Heart right ventricle (tissue), 16 donors: ENCODE measurements at regions not wholly inside any gene's neighbourhood (a gene's known extent, or its start where the extent isn't known, plus 50 kb on each side); places are given as distances from the start of the nearest gene placed in this dataset.
A peak's percentile ranks its signal among the peaks of the same experiment; 100 is the strongest.

ENCODE experiments used
- ATAC-seq, 8 donors: fragments of 200-7000 bp; cut with Tn5 transposase; one replicate each; pipeline ENCODE4 v1.9.1; 2020; ENCODE audit warnings: mild to moderate bottlenecking in 8 of 8, moderate library complexity in 8 of 8, moderate number of reproducible peaks in 1 of 8
- DNase-seq, 2 donors: peaks; one replicate each; pipeline ENCODE4 v3.0.0-alpha.2; 2020
- H3K27ac ChIP-seq, 10 donors: fragments of 200-600 bp; sonication (generic) in 2 of 10; one replicate each; pipeline versions ENCODE4 v1.5.0 to v1.8.0; 2020 to 2022; ENCODE audit warnings: mild to moderate bottlenecking in 3 of 10
- H3K27me3 ChIP-seq, 7 donors: fragments of 200-600 bp; one replicate each; pipeline ENCODE4 v1.8.0; 2021 to 2022; ENCODE audit warnings: mild to moderate bottlenecking in 2 of 7
- H3K36me3 ChIP-seq, 9 donors: fragments of 200-600 bp; sonication (generic) in 1 of 9; one replicate each; pipeline versions ENCODE4 v1.5.0 to v1.8.0; 2020 to 2022; ENCODE audit warnings: mild to moderate bottlenecking in 2 of 9
- H3K4me1 ChIP-seq, 9 donors: fragments of 200-600 bp; sonication (generic) in 1 of 9; one replicate each; pipeline versions ENCODE4 v1.5.0 to v1.8.0; 2020 to 2022; ENCODE audit warnings: mild to moderate bottlenecking in 4 of 9
- H3K4me3 ChIP-seq, 10 donors: fragments of 200-600 bp; sonication (generic) in 2 of 10; one replicate each; pipeline versions ENCODE4 v1.5.0 to v1.8.0; 2020 to 2022; ENCODE audit warnings: mild to moderate bottlenecking in 7 of 10, moderate library complexity in 2 of 10
- H3K9me3 ChIP-seq, 11 donors: fragments of 200-600 bp in 10 of 11; sonication (generic) in 2 of 11; one replicate each; pipeline versions ENCODE4 v1.5.0 to v1.8.0; 2013 to 2022; ENCODE audit warnings: mild to moderate bottlenecking in 2 of 11, control low read depth in 1 of 11, moderate library complexity in 1 of 11
- WGBS, 2 donors: extraction: QIAGEN DNeasy Blood & Tissue Kit; methylation state at CpG; one replicate each; pipeline ENCODE4 v1.1.7; 2013; ENCODE audit warnings: inconsistent platforms in 1 of 2; 5-methylcytosine and 5-hydroxymethylcytosine counted together
- intact Hi-C, 10 donors: fragments of 100-400 bp; cut with DNase I; formaldehyde crosslinking; loops; one replicate each; pipeline versions ENCODE4 v1.11.1 to v1.14.2; 2022
- TF ChIP-seq, protein P1 (sequence below), 9 donors: fragments of 200-600 bp; sonication (generic) in 2 of 9; IDR thresholded peaks; one replicate each; pipeline versions ENCODE4 v1.5.0 to v1.8.0; 2021 to 2022; ENCODE audit warnings: antibody characterized with exemption in 9 of 9, mild to moderate bottlenecking in 5 of 9, moderate library complexity in 1 of 9
- donor health status: Arrhythmogenic right ventricular cardiomyopathy.
- donor health status: ischemic (EF 13 %, LVEDD 7.1; RV severe dilation, severe dysfunction).
- donor health status: healthy with polysubstance abuse.
- donor health status: DM: no; HTN: yes; CAD: no.
- donor health status: DM: no; HTN: no; CAD: no.
- donor health status: ischemic (EF 25% LVEDD 6.9; RV normal size, moderate dysfunction).
- donor health status: ischemic (EF 25% LVEDD 5.7; RV mildly dilated, moderate dysfunction).
- donor health status: healthy.
- donor health status: DM: yes; HTN: yes; CAD: no.
- donor health status: Ischemic cardiomyopathy.
- donor health status: ischemic (EF 35%, LVEDD 5.7; RV mildly dilated, moderate dysfunction).
- donor health status: nonischemic (EF 11% LVEDD 7.7; RV severe dilation, severe dysfunction).
- donor health status: DM: yes; HTN: yes; CAD: no.
- donor health status: PGD.
- donor health status: ischemic (EF 29% LVEDD 5.4; RV normal size, mild dysfunction).
- donor health status: nonischemic (EF 23%, LVEDD 6.1; RV moderate dilation, normal function).

DNA sequence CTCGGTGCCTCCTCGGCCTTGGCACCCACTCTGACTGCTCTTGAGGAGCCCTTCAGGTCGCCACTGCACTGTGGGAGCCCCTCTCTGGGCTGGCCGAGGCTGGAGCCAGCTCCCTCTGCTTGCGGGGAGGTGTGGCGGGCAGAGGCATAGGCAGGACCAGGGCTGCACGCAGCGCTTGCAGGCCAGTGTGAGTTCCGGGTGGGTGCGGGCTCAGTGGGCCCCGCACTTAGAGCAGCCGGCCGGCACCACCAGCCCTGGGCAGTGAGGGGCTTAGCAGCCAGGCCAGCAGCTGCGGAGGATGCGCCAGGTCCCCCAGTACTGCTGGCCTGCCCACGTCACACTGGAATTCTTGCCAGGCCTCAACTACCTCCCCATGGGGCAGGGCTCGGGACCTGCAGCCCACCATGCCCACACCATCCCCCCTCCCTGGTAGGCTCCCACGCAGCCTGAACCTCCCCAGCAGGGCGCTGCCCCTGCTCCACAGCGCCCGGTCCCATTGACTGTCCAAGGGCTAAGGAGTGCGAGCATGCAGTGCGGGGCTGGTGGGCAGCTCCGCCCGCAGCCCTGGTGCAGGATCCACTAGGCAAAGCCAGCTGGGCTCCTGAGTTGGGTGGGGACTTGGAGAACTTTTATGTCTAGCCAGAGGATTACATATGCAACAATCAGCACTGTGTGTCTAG, 602.9 kb upstream of the ST8SIA4 start:
- intact Hi-C loops = no loop called here
- ATAC-seq = peak in 1 of 8 donors; percentile 50

DNA sequence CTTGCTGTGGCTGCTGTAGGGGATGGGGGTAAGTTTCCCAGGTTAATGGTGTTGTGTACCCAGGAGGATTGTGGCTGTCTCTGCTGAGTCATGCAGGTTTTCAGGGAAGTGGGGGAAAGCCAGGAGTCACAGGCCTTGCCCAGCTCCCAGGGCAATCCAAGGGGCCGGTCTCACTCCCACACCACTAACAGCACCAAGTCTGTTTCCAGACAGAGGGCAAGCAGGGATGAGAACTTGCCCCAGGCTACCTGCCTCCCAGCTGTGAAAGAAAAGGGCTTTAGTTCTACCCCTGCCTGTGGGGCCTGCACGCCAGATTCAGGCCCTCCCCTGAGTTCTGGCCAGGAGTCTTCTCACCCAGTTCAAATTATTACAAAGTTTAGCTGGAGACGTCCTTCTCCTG, 579.8 kb upstream of the ST8SIA4 start:
- TF ChIP-seq, protein P1, sequence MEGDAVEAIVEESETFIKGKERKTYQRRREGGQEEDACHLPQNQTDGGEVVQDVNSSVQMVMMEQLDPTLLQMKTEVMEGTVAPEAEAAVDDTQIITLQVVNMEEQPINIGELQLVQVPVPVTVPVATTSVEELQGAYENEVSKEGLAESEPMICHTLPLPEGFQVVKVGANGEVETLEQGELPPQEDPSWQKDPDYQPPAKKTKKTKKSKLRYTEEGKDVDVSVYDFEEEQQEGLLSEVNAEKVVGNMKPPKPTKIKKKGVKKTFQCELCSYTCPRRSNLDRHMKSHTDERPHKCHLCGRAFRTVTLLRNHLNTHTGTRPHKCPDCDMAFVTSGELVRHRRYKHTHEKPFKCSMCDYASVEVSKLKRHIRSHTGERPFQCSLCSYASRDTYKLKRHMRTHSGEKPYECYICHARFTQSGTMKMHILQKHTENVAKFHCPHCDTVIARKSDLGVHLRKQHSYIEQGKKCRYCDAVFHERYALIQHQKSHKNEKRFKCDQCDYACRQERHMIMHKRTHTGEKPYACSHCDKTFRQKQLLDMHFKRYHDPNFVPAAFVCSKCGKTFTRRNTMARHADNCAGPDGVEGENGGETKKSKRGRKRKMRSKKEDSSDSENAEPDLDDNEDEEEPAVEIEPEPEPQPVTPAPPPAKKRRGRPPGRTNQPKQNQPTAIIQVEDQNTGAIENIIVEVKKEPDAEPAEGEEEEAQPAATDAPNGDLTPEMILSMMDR (IDR thresholded peaks at IDR 0.05) = no peak

More for the DNA sequence above, 602.9 kb upstream of the ST8SIA4 start:
- H3K4me3 ChIP-seq = no peak overlapping the region
- H3K27ac ChIP-seq = no peak overlapping the region
- H3K4me1 ChIP-seq = no peaks in the 10 kb centered on the region
- H3K9me3 ChIP-seq = peaks cover 0 to 56% (median 8%) of the 10 kb centered on the region in 11 donors
- TF ChIP-seq, protein P1 (IDR thresholded peaks at IDR 0.05) = no peak
- DNase-seq = no peak
- WGBS, 2 donors = 90 to 93% methylated on average over 23 to 25 of the region's 25 CpGs
- no peaks in the 10 kb centered on the region for H3K36me3 ChIP-seq
- no peaks in the 10 kb centered on the region for H3K27me3 ChIP-seq

DNA sequence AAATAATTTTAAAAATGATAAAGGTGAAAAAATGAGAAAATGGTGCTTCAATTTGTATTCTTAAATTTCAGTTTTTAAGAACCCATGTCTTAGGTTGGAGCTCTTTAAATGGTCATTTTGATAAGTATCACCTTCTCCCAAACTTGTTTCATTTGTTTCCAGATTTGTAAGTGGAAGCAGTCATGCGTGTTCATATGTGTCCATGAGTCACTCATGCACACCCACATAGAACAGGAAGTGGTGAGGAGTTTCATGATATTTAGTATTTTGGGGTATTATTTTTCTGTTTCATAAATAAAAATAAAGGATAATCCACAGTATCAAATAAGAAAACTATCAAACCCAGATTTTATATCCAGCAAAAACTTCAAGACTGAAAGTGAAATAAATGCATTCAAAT, 570.4 kb upstream of the ST8SIA4 start:
- Histone ChIP-seq H3K27me3 (no peaks in the 10 kb centered on the region), H3K4me1 (no peaks in the 10 kb centered on the region), H3K36me3 (no peaks in the 10 kb centered on the region), H3K9me3 (no peaks in the 10 kb centered on the region), H3K27ac (no peak overlapping the region), H3K4me3 (no peak overlapping the region)
- no peak for ATAC-seq
- TF ChIP-seq, protein P1 (IDR thresholded peaks at IDR 0.05) = no peak
- DNase-seq = no peak
- 68 to 86% methylated on average over 1 of the region's 1 CpG for WGBS, 2 donors
- intact Hi-C loops = no loop called here

More for the DNA sequence above, 579.8 kb upstream of the ST8SIA4 start:
- Histone ChIP-seq H3K27ac (no peak overlapping the region), H3K36me3 (no peaks in the 10 kb centered on the region), H3K9me3 (no peaks in the 10 kb centered on the region), H3K4me1 (no peaks in the 10 kb centered on the region), H3K4me3 (no peak overlapping the region), H3K27me3 (no peaks in the 10 kb centered on the region)
- ATAC-seq (no peak), DNase-seq (no peak)
- WGBS, 2 donors = 62 to 72% methylated on average over 3 of the region's 3 CpGs
- intact Hi-C loops = no loop called here

DNA sequence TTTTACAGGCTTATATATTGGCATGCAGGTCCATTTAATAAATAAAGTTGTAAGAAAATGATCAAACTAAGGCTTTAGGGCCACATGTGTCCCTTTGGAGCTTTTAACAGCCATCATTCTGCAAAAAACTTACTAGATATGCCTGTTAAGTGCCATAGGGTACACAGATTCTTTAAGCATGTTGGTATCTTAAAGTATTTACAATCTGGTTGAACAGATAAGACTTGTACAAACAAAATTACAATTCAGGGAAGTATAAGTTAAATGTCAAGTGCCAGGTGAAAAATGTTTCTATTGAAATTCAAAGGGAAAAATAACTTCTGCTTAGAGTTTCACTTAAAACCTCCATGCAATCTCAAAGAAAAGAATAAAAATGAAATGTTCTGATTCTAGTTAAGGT, 558.4 kb upstream of the ST8SIA4 start:
- H3K27ac ChIP-seq = no peak overlapping the region
- intact Hi-C loops = no loop called here
- TF ChIP-seq, protein P1 (IDR thresholded peaks at IDR 0.05) = no peak
- DNase-seq (no peak), ATAC-seq (no peak)
- H3K36me3 ChIP-seq = no peaks in the 10 kb centered on the region
- H3K4me1 ChIP-seq = no peaks in the 10 kb centered on the region
- H3K4me3 ChIP-seq = no peak overlapping the region
- no peaks in the 10 kb centered on the region for H3K27me3 ChIP-seq
- peaks cover 0 to 7% (median 0%) of the 10 kb centered on the region in 11 donors for H3K9me3 ChIP-seq
